ENCODE measurements at regions not wholly inside any gene's neighbourhood (a gene's known extent, or its start where the extent isn't known, plus 50 kb on each side); places are given as distances from the start of the nearest gene placed in this dataset.
A peak's percentile ranks its signal among the peaks of the same experiment; 100 is the strongest.

DNA sequence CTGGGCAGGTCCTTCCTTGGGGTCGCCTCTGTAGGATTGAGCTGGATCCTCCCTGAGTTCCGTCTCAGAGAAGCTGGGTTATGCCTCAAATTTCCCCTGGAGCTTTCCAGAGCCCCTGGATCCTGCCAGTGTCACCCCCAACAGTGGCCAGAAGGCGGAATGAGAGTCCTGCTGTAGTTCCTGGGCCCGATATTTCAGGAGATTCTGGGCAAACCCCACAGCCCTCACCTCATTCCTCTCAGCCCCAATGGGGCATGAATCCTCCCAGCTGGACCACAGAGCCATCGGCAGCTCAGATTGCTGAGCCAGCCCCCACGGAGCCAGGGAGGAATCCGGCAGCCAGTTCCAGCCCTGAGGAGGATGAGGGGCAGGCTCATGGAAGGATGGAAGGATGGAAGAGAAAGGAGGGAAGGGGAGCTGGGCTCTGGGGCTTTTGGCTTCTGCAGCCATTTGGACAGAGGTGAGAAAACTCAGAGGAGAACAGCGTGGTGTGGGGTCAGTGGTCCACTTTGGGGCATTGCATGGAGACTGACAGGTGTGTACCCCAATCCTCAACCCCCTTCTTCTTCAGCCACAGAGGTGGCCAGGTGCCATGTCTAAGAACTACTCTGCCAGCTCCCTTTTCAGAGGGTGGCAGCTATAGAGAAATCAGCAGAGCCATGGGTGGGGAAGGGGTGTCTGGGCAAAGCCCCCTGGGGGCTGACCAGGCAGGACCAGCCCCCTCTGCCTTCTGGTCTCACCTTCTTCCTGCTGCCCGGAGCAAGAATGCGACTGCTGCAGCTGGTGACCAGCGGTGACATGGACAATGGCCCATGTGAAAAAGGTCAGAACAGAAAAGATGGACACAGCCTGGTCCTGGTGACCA, 867.6 kb downstream of the TBC1D22A start:
- TF ChIP-seq, protein P1, sequence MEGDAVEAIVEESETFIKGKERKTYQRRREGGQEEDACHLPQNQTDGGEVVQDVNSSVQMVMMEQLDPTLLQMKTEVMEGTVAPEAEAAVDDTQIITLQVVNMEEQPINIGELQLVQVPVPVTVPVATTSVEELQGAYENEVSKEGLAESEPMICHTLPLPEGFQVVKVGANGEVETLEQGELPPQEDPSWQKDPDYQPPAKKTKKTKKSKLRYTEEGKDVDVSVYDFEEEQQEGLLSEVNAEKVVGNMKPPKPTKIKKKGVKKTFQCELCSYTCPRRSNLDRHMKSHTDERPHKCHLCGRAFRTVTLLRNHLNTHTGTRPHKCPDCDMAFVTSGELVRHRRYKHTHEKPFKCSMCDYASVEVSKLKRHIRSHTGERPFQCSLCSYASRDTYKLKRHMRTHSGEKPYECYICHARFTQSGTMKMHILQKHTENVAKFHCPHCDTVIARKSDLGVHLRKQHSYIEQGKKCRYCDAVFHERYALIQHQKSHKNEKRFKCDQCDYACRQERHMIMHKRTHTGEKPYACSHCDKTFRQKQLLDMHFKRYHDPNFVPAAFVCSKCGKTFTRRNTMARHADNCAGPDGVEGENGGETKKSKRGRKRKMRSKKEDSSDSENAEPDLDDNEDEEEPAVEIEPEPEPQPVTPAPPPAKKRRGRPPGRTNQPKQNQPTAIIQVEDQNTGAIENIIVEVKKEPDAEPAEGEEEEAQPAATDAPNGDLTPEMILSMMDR (IDR thresholded peaks at IDR 0.05; ENCODE audit: poor library complexity, severe bottlenecking), result no peak
- Histone ChIP-seq H3K4me3 (ENCODE audit: severe bottlenecking) (no peak overlapping the region), H3K27ac (ENCODE audit: poor library complexity, severe bottlenecking) (no peak overlapping the region), H3K4me1 (ENCODE audit: insufficient read depth, poor library complexity, severe bottlenecking) (no peaks in the 10 kb centered on the region), H3K9me3 (ENCODE audit: severe bottlenecking) (peaks cover 1% of the 10 kb centered on the region), H3K36me3 (ENCODE audit: low read depth) (no peaks in the 10 kb centered on the region), H3K27me3 (ENCODE audit: insufficient read depth, poor library complexity, severe bottlenecking) (no peaks in the 10 kb centered on the region)
- ATAC-seq (ENCODE audit: low read depth) (no peak), DNase-seq (ENCODE audit: low spot score) (no peak)

- H3K27ac ChIP-seq (ENCODE audit: poor library complexity, severe bottlenecking), result no peak overlapping the region
- ATAC-seq (ENCODE audit: low read depth) (no peak; the same call in 2 of the 3 replicates), DNase-seq (ENCODE audit: low spot score) (no peak)
- peaks cover 1% of the 10 kb centered on the region for H3K9me3 ChIP-seq (ENCODE audit: severe bottlenecking)
- H3K36me3 ChIP-seq (ENCODE audit: low read depth), result no peaks in the 10 kb centered on the region
- H3K27me3 ChIP-seq (ENCODE audit: insufficient read depth, poor library complexity, severe bottlenecking), result no peaks in the 10 kb centered on the region
- TF ChIP-seq, protein P1 (IDR thresholded peaks at IDR 0.05; ENCODE audit: poor library complexity, severe bottlenecking), result no peak
- no peak overlapping the region for H3K4me3 ChIP-seq (ENCODE audit: severe bottlenecking)
- no peaks in the 10 kb centered on the region for H3K4me1 ChIP-seq (ENCODE audit: insufficient read depth, poor library complexity, severe bottlenecking)
Measured at GRCh38 chr22:47629273-47629711, 866.8 kb downstream of the TBC1D22A start.

DNA sequence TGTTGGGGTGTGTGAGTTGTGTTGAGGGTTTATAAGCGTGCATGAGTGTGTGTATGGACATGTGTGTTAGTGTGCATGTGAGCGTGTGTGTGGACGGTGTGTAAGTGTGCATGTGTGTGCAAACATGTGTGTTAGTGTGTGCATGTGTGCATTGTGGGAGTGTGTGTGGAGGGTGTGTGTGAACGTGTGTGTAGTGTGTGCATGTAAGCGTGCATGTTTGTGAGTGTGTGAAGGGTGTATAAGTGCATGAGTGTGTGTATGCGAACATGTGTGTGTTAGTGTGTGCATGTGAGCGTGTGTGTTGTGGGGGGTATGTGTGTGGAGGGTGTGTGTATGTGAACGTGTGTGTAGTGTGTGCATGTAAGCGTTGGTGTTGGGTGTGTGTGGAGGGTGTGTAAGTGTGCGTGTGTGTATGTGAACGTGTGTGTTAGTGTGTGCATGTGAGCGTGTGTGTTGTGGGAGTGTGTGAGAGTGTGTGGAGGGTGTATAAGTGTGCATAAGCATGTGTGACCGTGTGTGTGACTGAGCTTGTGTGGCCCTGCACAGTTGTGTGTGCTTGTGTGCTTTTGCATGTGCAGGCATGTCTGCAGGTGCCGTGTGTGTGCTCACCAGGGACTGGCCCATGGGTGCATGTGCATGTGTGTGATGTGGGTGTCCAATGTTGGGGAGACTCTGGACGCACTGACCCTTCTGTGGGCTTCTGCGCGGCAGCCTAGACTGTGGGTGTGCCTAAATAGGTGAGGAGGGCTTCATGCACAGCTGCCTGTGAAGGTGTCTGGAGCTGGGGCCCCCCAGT, 866.2 kb downstream of the TBC1D22A start:
- H3K27ac ChIP-seq (ENCODE audit: poor library complexity, severe bottlenecking), result no peak overlapping the region
- TF ChIP-seq, protein P1 (IDR thresholded peaks at IDR 0.05; ENCODE audit: poor library complexity, severe bottlenecking), result no peak
- ATAC-seq (ENCODE audit: low read depth), result no peak
- no peak for DNase-seq (ENCODE audit: low spot score)
- H3K27me3 ChIP-seq (ENCODE audit: insufficient read depth, poor library complexity, severe bottlenecking), result no peaks in the 10 kb centered on the region
- no peaks in the 10 kb centered on the region for H3K36me3 ChIP-seq (ENCODE audit: low read depth)
- H3K4me3 ChIP-seq (ENCODE audit: severe bottlenecking), result no peak overlapping the region
- peaks cover 1% of the 10 kb centered on the region for H3K9me3 ChIP-seq (ENCODE audit: severe bottlenecking)
- H3K4me1 ChIP-seq (ENCODE audit: insufficient read depth, poor library complexity, severe bottlenecking), result no peaks in the 10 kb centered on the region

GRCh38 chr22:47627556-47628253, 865.3 kb downstream of the TBC1D22A start:
- Histone ChIP-seq H3K36me3 (ENCODE audit: low read depth) (no peaks in the 10 kb centered on the region), H3K9me3 (ENCODE audit: severe bottlenecking) (peaks cover 1% of the 10 kb centered on the region), H3K4me3 (ENCODE audit: severe bottlenecking) (no peak overlapping the region), H3K27me3 (ENCODE audit: insufficient read depth, poor library complexity, severe bottlenecking) (no peaks in the 10 kb centered on the region), H3K4me1 (ENCODE audit: insufficient read depth, poor library complexity, severe bottlenecking) (no peaks in the 10 kb centered on the region), H3K27ac (ENCODE audit: poor library complexity, severe bottlenecking) (no peak overlapping the region)
- no peak for DNase-seq (ENCODE audit: low spot score)
- TF ChIP-seq, protein P1 (IDR thresholded peaks at IDR 0.05; ENCODE audit: poor library complexity, severe bottlenecking), result no peak
- ATAC-seq (ENCODE audit: low read depth), result peak; percentile 42; the same call in 1 of the 3 replicates
